ENCODE measurements at regions not wholly inside any gene's neighbourhood (a gene's known extent, or its start where the extent isn't known, plus 50 kb on each side); places are given as distances from the start of the nearest gene placed in this dataset.

DNA sequence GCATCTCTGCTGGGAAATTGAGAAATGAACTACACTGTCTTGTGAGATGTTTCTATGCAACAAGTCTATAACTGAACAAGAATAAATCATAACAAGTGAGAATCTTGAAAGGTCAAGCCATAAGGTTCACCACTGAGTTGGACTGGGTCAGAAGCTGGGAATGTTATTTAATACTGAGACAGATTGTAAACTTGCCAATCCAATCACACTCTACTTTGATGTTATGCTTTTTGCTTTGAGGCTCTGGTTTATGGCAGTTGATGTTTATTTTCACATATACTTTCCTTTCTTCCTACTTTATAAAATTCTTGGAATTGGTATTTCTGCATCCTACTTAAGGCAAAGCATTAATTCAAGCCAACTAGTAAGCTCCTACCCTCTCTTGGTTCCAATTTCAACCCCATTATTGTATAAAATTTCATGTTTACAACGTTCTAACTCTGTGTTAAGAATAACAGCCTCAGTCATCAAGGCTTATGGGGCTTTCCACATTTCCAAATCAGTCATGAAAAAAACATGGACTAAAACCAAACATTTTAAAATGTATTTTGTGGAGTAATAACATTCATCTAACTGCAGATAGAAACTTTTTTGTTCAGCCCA lies 533.4 kb downstream of the NYAP2 start:
- TF ChIP-seq POLR2A (IDR thresholded peaks at IDR 0.05), result no peak
- TF ChIP-seq, protein P1, sequence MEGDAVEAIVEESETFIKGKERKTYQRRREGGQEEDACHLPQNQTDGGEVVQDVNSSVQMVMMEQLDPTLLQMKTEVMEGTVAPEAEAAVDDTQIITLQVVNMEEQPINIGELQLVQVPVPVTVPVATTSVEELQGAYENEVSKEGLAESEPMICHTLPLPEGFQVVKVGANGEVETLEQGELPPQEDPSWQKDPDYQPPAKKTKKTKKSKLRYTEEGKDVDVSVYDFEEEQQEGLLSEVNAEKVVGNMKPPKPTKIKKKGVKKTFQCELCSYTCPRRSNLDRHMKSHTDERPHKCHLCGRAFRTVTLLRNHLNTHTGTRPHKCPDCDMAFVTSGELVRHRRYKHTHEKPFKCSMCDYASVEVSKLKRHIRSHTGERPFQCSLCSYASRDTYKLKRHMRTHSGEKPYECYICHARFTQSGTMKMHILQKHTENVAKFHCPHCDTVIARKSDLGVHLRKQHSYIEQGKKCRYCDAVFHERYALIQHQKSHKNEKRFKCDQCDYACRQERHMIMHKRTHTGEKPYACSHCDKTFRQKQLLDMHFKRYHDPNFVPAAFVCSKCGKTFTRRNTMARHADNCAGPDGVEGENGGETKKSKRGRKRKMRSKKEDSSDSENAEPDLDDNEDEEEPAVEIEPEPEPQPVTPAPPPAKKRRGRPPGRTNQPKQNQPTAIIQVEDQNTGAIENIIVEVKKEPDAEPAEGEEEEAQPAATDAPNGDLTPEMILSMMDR (IDR thresholded peaks at IDR 0.05), result no peak

All from testis (tissue), 2 donors.